Cardiac muscle cell (in vitro differentiated cells and primary cell): ENCODE measurements at regions not wholly inside any gene's neighbourhood (a gene's known extent, or its start where the extent isn't known, plus 50 kb on each side); places are given as distances from the start of the nearest gene placed in this dataset.

Source experiments
- DNase-seq, 2 donors: peaks; one replicate each; pipeline versions ENCODE4 v3.0.0 to v3.0.0-alpha.2; 2010 to 2017; ENCODE audit warnings: low read depth in 1 of 2, low spot score in 1 of 2
- H3K27ac ChIP-seq: fragments of 200-600 bp; sonication (generic); 2 replicates; pipeline ENCODE4 v1.5.1; 2016
- H3K27me3 ChIP-seq: fragments of 200-600 bp; sonication (generic); 2 replicates; pipeline ENCODE4 v1.6.0; 2016; ENCODE audit warnings: control low read depth
- H3K36me3 ChIP-seq: fragments of 200-600 bp; sonication (generic); 2 replicates; pipeline ENCODE4 v1.5.1; 2016; ENCODE audit warnings: control low read depth
- H3K4me1 ChIP-seq: fragments of 200-600 bp; sonication (generic); 2 replicates; pipeline ENCODE4 v1.8.1; 2017; ENCODE audit warnings: low read depth, mild to moderate bottlenecking, mixed run types
- H3K4me3 ChIP-seq: fragments of 200-600 bp; sonication (generic); 2 replicates; pipeline ENCODE4 v1.5.1; 2016; ENCODE audit warnings: mild to moderate bottlenecking
- H3K9me3 ChIP-seq: fragments of 200-600 bp; sonication (generic); 2 replicates; pipeline ENCODE4 v1.5.1; 2017; ENCODE audit warnings: low read depth, mild to moderate bottlenecking, control low read depth
- CTCF ChIP-seq: IDR thresholded peaks from 2 replicates; pipeline ENCODE4 v1.5.1; 2012; ENCODE audit warnings: low read depth, mild to moderate bottlenecking, low read length

- DNase-seq = no peak
- Histone ChIP-seq H3K4me3 (no peak overlapping the region), H3K9me3 (no peaks in the 10 kb centered on the region), H3K36me3 (no peaks in the 10 kb centered on the region), H3K27me3 (no peaks in the 10 kb centered on the region), H3K27ac (no peak overlapping the region), H3K4me1 (no peaks in the 10 kb centered on the region)
- TF ChIP-seq CTCF = no peak
Observed at GRCh38 chr11:97611345-97611744, 1221.5 kb downstream of the JRKL start.

GRCh38 chr11:97614606-97615005 lies 1224.8 kb downstream of the JRKL start:
- H3K4me3 ChIP-seq = no peak overlapping the region
- no peaks in the 10 kb centered on the region for H3K36me3 ChIP-seq
- H3K4me1 ChIP-seq = no peaks in the 10 kb centered on the region
- H3K27me3 ChIP-seq = no peaks in the 10 kb centered on the region
- TF ChIP-seq CTCF = no peak
- no peak overlapping the region for H3K27ac ChIP-seq
- no peaks in the 10 kb centered on the region for H3K9me3 ChIP-seq
- peak in 1 of 2 donors; percentile 88 for DNase-seq

GRCh38 chr11:97615546-97615945 lies 1225.7 kb downstream of the JRKL start:
- Histone ChIP-seq H3K9me3 (no peaks in the 10 kb centered on the region), H3K27me3 (no peaks in the 10 kb centered on the region), H3K4me1 (no peaks in the 10 kb centered on the region), H3K36me3 (no peaks in the 10 kb centered on the region), H3K27ac (no peak overlapping the region), H3K4me3 (no peak overlapping the region)
- DNase-seq = peak in 1 of 2 donors; percentile 57
- TF ChIP-seq CTCF = no peak

GRCh38 chr11:97617031-97617430 lies 1227.2 kb downstream of the JRKL start:
- H3K27me3 ChIP-seq = no peaks in the 10 kb centered on the region
- no peak for DNase-seq
- TF ChIP-seq CTCF = no peak
- no peaks in the 10 kb centered on the region for H3K9me3 ChIP-seq
- H3K36me3 ChIP-seq = no peaks in the 10 kb centered on the region
- H3K4me1 ChIP-seq = no peaks in the 10 kb centered on the region
- no peak overlapping the region for H3K27ac ChIP-seq
- no peak overlapping the region for H3K4me3 ChIP-seq

DNA sequence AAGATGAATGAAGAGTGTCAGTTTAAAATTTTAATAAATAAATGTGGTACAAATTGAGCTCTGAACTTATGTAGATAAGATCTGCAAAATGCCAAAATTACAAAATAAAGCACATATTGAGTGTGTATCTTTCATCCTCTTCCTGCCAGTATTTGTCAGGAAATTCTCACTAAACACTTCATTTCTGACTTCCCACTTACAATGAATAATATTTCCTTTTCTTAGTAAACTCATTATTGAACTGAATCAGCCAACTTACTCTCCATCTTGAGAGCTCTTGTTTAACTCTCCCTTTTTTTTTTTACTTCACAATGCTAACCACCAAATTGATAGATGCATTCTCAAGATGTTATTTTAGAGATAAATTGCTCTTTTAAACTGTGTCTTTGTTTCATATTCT lies 1230.2 kb downstream of the JRKL start:
- no peaks in the 10 kb centered on the region for H3K4me1 ChIP-seq
- TF ChIP-seq CTCF = no peak
- no peak overlapping the region for H3K27ac ChIP-seq

GRCh38 chr11:97621282-97621681 lies 1231.5 kb downstream of the JRKL start:
- no peak for DNase-seq
- no peaks in the 10 kb centered on the region for H3K4me1 ChIP-seq
- H3K27ac ChIP-seq = no peak overlapping the region
- H3K9me3 ChIP-seq = no peaks in the 10 kb centered on the region
- no peak for TF ChIP-seq CTCF
- no peaks in the 10 kb centered on the region for H3K27me3 ChIP-seq
- no peak overlapping the region for H3K4me3 ChIP-seq
- H3K36me3 ChIP-seq = no peaks in the 10 kb centered on the region

More for the DNA sequence above, 1230.2 kb downstream of the JRKL start:
- Histone ChIP-seq H3K9me3 (no peaks in the 10 kb centered on the region), H3K36me3 (no peaks in the 10 kb centered on the region), H3K4me3 (no peak overlapping the region), H3K27me3 (no peaks in the 10 kb centered on the region)
- DNase-seq = no peak
